ENCODE measurements at regions not wholly inside any gene's neighbourhood (a gene's known extent, or its start where the extent isn't known, plus 50 kb on each side); places are given as distances from the start of the nearest gene placed in this dataset.

GRCh38 chr6:19028201-19028600, 641.1 kb downstream of the RNF144B start:
- Histone ChIP-seq H3K4me1 (ENCODE audit: insufficient read depth, low read length) (no peaks in the 10 kb centered on the region), H3K9ac (ENCODE audit: low read depth, low read length) (no peak overlapping the region), H3K36me3 (ENCODE audit: insufficient read depth, low read length) (no peaks in the 10 kb centered on the region), H4K20me1 (ENCODE audit: insufficient read depth, low read length) (no peaks in the 10 kb centered on the region), H3K79me2 (ENCODE audit: insufficient read depth, low read length) (no peaks in the 10 kb centered on the region), H3K9me3 (ENCODE audit: insufficient read depth, low read length, severe bottlenecking) (no peaks in the 10 kb centered on the region), H3K27ac (ENCODE audit: low read length) (no peak overlapping the region), H3K4me3 (ENCODE audit: low read depth in 1 of 2, low read length in 2 of 2) (no peak overlapping the region), H2AFZ (ENCODE audit: low read depth, low read length) (no peak overlapping the region), H3K27me3 (ENCODE audit: insufficient read depth, low read length, poor library complexity) (no peaks in the 10 kb centered on the region), H3K4me2 (ENCODE audit: insufficient read depth, low read length) (no peak overlapping the region)
- ATAC-seq (ENCODE audit: insufficient read depth, low read depth) (no peak), DNase-seq (no peak)
- TF ChIP-seq, protein P1, sequence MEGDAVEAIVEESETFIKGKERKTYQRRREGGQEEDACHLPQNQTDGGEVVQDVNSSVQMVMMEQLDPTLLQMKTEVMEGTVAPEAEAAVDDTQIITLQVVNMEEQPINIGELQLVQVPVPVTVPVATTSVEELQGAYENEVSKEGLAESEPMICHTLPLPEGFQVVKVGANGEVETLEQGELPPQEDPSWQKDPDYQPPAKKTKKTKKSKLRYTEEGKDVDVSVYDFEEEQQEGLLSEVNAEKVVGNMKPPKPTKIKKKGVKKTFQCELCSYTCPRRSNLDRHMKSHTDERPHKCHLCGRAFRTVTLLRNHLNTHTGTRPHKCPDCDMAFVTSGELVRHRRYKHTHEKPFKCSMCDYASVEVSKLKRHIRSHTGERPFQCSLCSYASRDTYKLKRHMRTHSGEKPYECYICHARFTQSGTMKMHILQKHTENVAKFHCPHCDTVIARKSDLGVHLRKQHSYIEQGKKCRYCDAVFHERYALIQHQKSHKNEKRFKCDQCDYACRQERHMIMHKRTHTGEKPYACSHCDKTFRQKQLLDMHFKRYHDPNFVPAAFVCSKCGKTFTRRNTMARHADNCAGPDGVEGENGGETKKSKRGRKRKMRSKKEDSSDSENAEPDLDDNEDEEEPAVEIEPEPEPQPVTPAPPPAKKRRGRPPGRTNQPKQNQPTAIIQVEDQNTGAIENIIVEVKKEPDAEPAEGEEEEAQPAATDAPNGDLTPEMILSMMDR (IDR thresholded peaks at IDR 0.05; ENCODE audit: borderline replicate concordance, extremely low read depth, low read length, poor library complexity, severe bottlenecking), result no peak
- TF ChIP-seq EZH2 (IDR thresholded peaks at IDR 0.05; ENCODE audit: borderline replicate concordance, low read depth, low read length, severe bottlenecking), result no peak

DNA sequence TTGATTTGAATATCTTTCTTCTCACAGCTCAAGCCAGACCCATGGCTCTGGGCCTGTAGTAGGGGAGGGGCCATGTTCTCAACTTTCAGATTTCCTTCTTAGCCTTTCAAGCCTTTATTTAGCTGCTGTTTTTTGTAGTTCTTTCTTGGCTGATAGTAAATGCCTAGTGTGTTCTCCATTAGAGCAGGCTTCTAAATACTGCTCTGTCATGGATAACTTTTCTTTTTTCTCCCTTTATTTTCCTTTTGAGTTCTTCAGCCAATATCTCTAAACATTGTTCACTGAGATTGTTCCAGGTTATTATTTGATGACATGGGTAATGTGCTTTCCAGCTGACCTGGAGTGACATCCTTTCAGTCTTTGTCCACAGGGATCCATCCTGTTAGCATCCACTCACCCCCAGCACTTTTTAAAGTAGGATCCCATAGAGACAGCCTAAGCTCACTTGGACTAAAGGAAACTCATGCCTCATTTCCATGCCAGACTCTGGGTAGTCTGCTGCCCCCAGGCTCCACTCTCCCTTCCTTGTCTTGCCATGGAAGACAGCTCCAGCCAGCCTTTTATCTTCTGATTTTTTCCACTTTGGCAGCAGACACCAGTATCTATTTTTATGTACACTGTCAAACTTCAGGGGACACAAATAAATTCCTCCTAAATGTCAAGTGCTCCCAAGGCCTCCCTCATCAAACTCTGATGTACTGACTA, 645.6 kb downstream of the RNF144B start:
- Histone ChIP-seq H4K20me1 (ENCODE audit: insufficient read depth, low read length) (no peaks in the 10 kb centered on the region), H2AFZ (ENCODE audit: low read depth, low read length) (no peak overlapping the region)
- TF ChIP-seq EZH2 (IDR thresholded peaks at IDR 0.05; ENCODE audit: borderline replicate concordance, low read depth, low read length, severe bottlenecking), result no peak
- TF ChIP-seq, protein P1 (IDR thresholded peaks at IDR 0.05; ENCODE audit: borderline replicate concordance, extremely low read depth, low read length, poor library complexity, severe bottlenecking), result no peak

GRCh38 chr6:19033683-19034082, 646.5 kb downstream of the RNF144B start:
- no peaks in the 10 kb centered on the region for H3K36me3 ChIP-seq (ENCODE audit: insufficient read depth, low read length)
- TF ChIP-seq, protein P1 (IDR thresholded peaks at IDR 0.05; ENCODE audit: borderline replicate concordance, extremely low read depth, low read length, poor library complexity, severe bottlenecking), result no peak
- TF ChIP-seq EZH2 (IDR thresholded peaks at IDR 0.05; ENCODE audit: borderline replicate concordance, low read depth, low read length, severe bottlenecking), result no peak

More for the DNA sequence above, 645.6 kb downstream of the RNF144B start:
- Histone ChIP-seq H3K36me3 (ENCODE audit: insufficient read depth, low read length) (no peaks in the 10 kb centered on the region), H3K9me3 (ENCODE audit: insufficient read depth, low read length, severe bottlenecking) (no peaks in the 10 kb centered on the region), H3K27me3 (ENCODE audit: insufficient read depth, low read length, poor library complexity) (no peaks in the 10 kb centered on the region), H3K9ac (ENCODE audit: low read depth, low read length) (no peak overlapping the region), H3K27ac (ENCODE audit: low read length) (no peak overlapping the region), H3K4me2 (ENCODE audit: insufficient read depth, low read length) (no peak overlapping the region), H3K79me2 (ENCODE audit: insufficient read depth, low read length) (no peaks in the 10 kb centered on the region), H3K4me1 (ENCODE audit: insufficient read depth, low read length) (no peaks in the 10 kb centered on the region), H3K4me3 (ENCODE audit: low read depth in 1 of 2, low read length in 2 of 2) (no peak overlapping the region)
- DNase-seq (no peak), ATAC-seq (ENCODE audit: insufficient read depth, low read depth) (no peak)

More at GRCh38 chr6:19033683-19034082, 646.5 kb downstream of the RNF144B start:
- H3K4me3 ChIP-seq (ENCODE audit: low read depth in 1 of 2, low read length in 2 of 2), result no peak overlapping the region
- no peaks in the 10 kb centered on the region for H3K4me1 ChIP-seq (ENCODE audit: insufficient read depth, low read length)
- no peak overlapping the region for H3K9ac ChIP-seq (ENCODE audit: low read depth, low read length)
- ATAC-seq (ENCODE audit: insufficient read depth, low read depth) (no peak), DNase-seq (no peak)
- no peak overlapping the region for H2AFZ ChIP-seq (ENCODE audit: low read depth, low read length)
- no peak overlapping the region for H3K4me2 ChIP-seq (ENCODE audit: insufficient read depth, low read length)
- no peaks in the 10 kb centered on the region for H3K79me2 ChIP-seq (ENCODE audit: insufficient read depth, low read length)
- H3K27ac ChIP-seq (ENCODE audit: low read length), result no peak overlapping the region
- H3K27me3 ChIP-seq (ENCODE audit: insufficient read depth, low read length, poor library complexity), result no peaks in the 10 kb centered on the region
- no peaks in the 10 kb centered on the region for H4K20me1 ChIP-seq (ENCODE audit: insufficient read depth, low read length)
- H3K9me3 ChIP-seq (ENCODE audit: insufficient read depth, low read length, severe bottlenecking), result no peaks in the 10 kb centered on the region
